Panc1 (cell line): ENCODE measurements at regions not wholly inside any gene's neighbourhood (a gene's known extent, or its start where the extent isn't known, plus 50 kb on each side); places are given as distances from the start of the nearest gene placed in this dataset.

Source experiments
- ATAC-seq: fragments of 200-7000 bp; cut with Tn5 transposase; 2 replicates; pipeline ENCODE4 v1.9.1; 2020; ENCODE audit warnings: mild to moderate bottlenecking, moderate library complexity
- BruUV-seq: library from RNA; stranded (reverse); fragments of 400-500 nt; replicated peaks from 2 replicates; lab custom pipeline; 2021; lab: Mats Ljungman, UMichigan
- CTCF ChIA-PET: fragments of 300-600 bp; sonication (Branson Sonifier 250); formaldehyde crosslinking; loops from one replicate; lab custom pipeline; 2022; ENCODE audit warnings: antibody characterized with exemption; lab: Charles Lee
- POLR2A ChIA-PET: fragments of 300-600 bp; sonication (Branson Sonifier 250); formaldehyde crosslinking; loops from one replicate; lab custom pipeline; 2022; ENCODE audit warnings: antibody characterized with exemption; lab: Charles Lee
- DNase-seq: peaks from one replicate; pipeline ENCODE4 v3.0.0-alpha.2; 2010; ENCODE audit warnings: low read depth, low spot score
- H3K27ac ChIP-seq: 2 replicates; pipeline ENCODE4 v1.5.1; 2011; ENCODE audit warnings: mild to moderate bottlenecking, low read length, inconsistent platforms
- H3K27me3 ChIP-seq: fragments of 200-500 bp; sonication (Bioruptor generic); 2 replicates; pipeline ENCODE4 v1.6.0; 2014; ENCODE audit warnings: low read length, inconsistent platforms; ENCODE audit not compliant: control insufficient read depth, insufficient read depth
- H3K36me3 ChIP-seq: fragments of 200-500 bp; sonication (Bioruptor generic); 2 replicates; pipeline ENCODE4 v1.5.1; 2014; ENCODE audit warnings: inconsistent platforms, mild to moderate bottlenecking, low read length, moderate library complexity; ENCODE audit not compliant: control insufficient read depth, insufficient read depth
- H3K4me1 ChIP-seq: 2 replicates; pipeline ENCODE4 v1.5.1; 2011; ENCODE audit warnings: inconsistent platforms, mild to moderate bottlenecking, low read length, moderate library complexity; ENCODE audit not compliant: control insufficient read depth, insufficient read depth
- H3K4me3 ChIP-seq, 2 experiments: 2 replicates each; pipeline ENCODE4 v1.5.1; 2011 to 2012; ENCODE audit warnings: low read depth in 2 of 2, low read length in 2 of 2, mild to moderate bottlenecking in 2 of 2, inconsistent platforms in 1 of 2, moderate library complexity in 1 of 2
- H3K9me3 ChIP-seq: fragments of 200-500 bp; sonication (Bioruptor generic); 2 replicates; pipeline ENCODE4 v1.5.1; 2014; ENCODE audit warnings: low read depth, mild to moderate bottlenecking, inconsistent platforms, low read length, moderate library complexity; ENCODE audit not compliant: control insufficient read depth, insufficient read depth
- CTCF ChIP-seq: fragments of 450-650 bp; IDR thresholded peaks from 2 replicates; pipeline ENCODE4 v1.5.1; 2017; ENCODE audit warnings: mild to moderate bottlenecking
- POLR2AphosphoS5 ChIP-seq: IDR thresholded peaks from 2 replicates; pipeline ENCODE4 v1.6.1; 2012; ENCODE audit warnings: mild to moderate bottlenecking, low read depth, low read length, moderate library complexity
- SIN3A ChIP-seq: IDR thresholded peaks from 2 replicates; pipeline ENCODE4 v1.6.1; 2012; ENCODE audit warnings: low read depth, mild to moderate bottlenecking, low read length, moderate library complexity, borderline replicate concordance; ENCODE audit not compliant: insufficient read depth
- TCF7L2 ChIP-seq: IDR thresholded peaks from 2 replicates; pipeline ENCODE4 v1.6.1; 2011; ENCODE audit warnings: mild to moderate bottlenecking, low read depth, low read length, inconsistent platforms
- in situ Hi-C: cut with HindIII; loops from 2 replicates; pipeline ENCODE4 v1.10.0; 2016; ENCODE audit warnings: low sequenced_read_pairs, low pct_unique_long_range_greater_than_20kb
- intact Hi-C: fragments of 100-400 bp; cut with micrococcal nuclease; formaldehyde crosslinking; loops from one replicate; pipeline ENCODE4 v1.10.0; 2022; ENCODE audit not compliant: unreplicated experiment
- TF ChIP-seq, protein P1 (sequence below), 2 experiments: IDR thresholded peaks; 2 replicates each; pipeline ENCODE4 v1.6.1; 2011 to 2012; ENCODE audit warnings: low read depth in 2 of 2, control low read depth in 1 of 2, low read length in 1 of 2, mild to moderate bottlenecking in 1 of 2, moderate library complexity in 1 of 2; ENCODE audit not compliant: insufficient read depth in 1 of 2

GRCh38 chr10:6817770-6818169, 237.7 kb upstream of the PRKCQ start:
- ChIA-PET POLR2A (no interaction called here), CTCF (no interaction called here)
- Histone ChIP-seq H3K9me3 (no peaks in the 10 kb centered on the region), H3K4me3 (no peak overlapping the region), H3K36me3 (no peaks in the 10 kb centered on the region), H3K27me3 (no peaks in the 10 kb centered on the region), H3K4me1 (no peaks in the 10 kb centered on the region), H3K27ac (no peak overlapping the region)
- intact Hi-C loops (no loop called here), in situ Hi-C loops (no loop called here)
- BruUV-seq, result no TSS peak
- DNase-seq, result no peak
- no peak for ATAC-seq
- no peak for TF ChIP-seq CTCF
- TF ChIP-seq POLR2AphosphoS5, result no peak
- TF ChIP-seq, protein P1, sequence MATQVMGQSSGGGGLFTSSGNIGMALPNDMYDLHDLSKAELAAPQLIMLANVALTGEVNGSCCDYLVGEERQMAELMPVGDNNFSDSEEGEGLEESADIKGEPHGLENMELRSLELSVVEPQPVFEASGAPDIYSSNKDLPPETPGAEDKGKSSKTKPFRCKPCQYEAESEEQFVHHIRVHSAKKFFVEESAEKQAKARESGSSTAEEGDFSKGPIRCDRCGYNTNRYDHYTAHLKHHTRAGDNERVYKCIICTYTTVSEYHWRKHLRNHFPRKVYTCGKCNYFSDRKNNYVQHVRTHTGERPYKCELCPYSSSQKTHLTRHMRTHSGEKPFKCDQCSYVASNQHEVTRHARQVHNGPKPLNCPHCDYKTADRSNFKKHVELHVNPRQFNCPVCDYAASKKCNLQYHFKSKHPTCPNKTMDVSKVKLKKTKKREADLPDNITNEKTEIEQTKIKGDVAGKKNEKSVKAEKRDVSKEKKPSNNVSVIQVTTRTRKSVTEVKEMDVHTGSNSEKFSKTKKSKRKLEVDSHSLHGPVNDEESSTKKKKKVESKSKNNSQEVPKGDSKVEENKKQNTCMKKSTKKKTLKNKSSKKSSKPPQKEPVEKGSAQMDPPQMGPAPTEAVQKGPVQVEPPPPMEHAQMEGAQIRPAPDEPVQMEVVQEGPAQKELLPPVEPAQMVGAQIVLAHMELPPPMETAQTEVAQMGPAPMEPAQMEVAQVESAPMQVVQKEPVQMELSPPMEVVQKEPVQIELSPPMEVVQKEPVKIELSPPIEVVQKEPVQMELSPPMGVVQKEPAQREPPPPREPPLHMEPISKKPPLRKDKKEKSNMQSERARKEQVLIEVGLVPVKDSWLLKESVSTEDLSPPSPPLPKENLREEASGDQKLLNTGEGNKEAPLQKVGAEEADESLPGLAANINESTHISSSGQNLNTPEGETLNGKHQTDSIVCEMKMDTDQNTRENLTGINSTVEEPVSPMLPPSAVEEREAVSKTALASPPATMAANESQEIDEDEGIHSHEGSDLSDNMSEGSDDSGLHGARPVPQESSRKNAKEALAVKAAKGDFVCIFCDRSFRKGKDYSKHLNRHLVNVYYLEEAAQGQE (IDR thresholded peaks at IDR 0.05; ENCODE audit: insufficient read depth in 1 of 2, low read depth in 2 of 2, low read length in 1 of 2), result no peak
- no peak for TF ChIP-seq SIN3A
- no peak for TF ChIP-seq TCF7L2

- H3K36me3 ChIP-seq, result no peaks in the 10 kb centered on the region
- POLR2A ChIA-PET, result no interaction called here
- no TSS peak for BruUV-seq
- H3K4me3 ChIP-seq, result no peak overlapping the region
- no peak overlapping the region for H3K27ac ChIP-seq
- CTCF ChIA-PET, result no interaction called here
- in situ Hi-C loops, result no loop called here
- no peaks in the 10 kb centered on the region for H3K4me1 ChIP-seq
- no peaks in the 10 kb centered on the region for H3K27me3 ChIP-seq
- ATAC-seq (no peak), DNase-seq (no peak)
- TF ChIP-seq CTCF (no peak), TCF7L2 (no peak), POLR2AphosphoS5 (no peak), SIN3A (no peak)
- TF ChIP-seq, protein P1 (IDR thresholded peaks at IDR 0.05; ENCODE audit: insufficient read depth in 1 of 2, low read depth in 2 of 2, low read length in 1 of 2), result no peak
- intact Hi-C loops, result no loop called here
- H3K9me3 ChIP-seq, result no peaks in the 10 kb centered on the region
Observed at GRCh38 chr10:6815346-6815745, 235.3 kb upstream of the PRKCQ start.
